Mesenchymal stem cell (in vitro differentiated cells and primary cell): ENCODE measurements at regions not wholly inside any gene's neighbourhood (a gene's known extent, or its start where the extent isn't known, plus 50 kb on each side); places are given as distances from the start of the nearest gene placed in this dataset.

Source experiments
- DNase-seq: peaks from one replicate; pipeline ENCODE4 v3.0.0-alpha.2; 2013
- H2AFZ ChIP-seq: one replicate; pipeline ENCODE4 v1.6.1; 2013; ENCODE audit warnings: low read depth, mild to moderate bottlenecking, control low read depth, inconsistent platforms, low read length, moderate library complexity
- H2AK5ac ChIP-seq: 2 replicates; pipeline ENCODE4 v1.6.1; 2013; ENCODE audit warnings: low read length, moderate library complexity, mild to moderate bottlenecking, inconsistent platforms; ENCODE audit not compliant: severe bottlenecking
- H2BK120ac ChIP-seq: one replicate; pipeline ENCODE4 v1.6.1; 2013; ENCODE audit warnings: low read depth, mild to moderate bottlenecking, inconsistent platforms, low read length, moderate library complexity
- H2BK12ac ChIP-seq, 2 experiments: one replicate each; pipeline ENCODE4 v1.6.1; 2013; ENCODE audit warnings: inconsistent platforms in 2 of 2, low read length in 2 of 2, mild to moderate bottlenecking in 2 of 2, moderate library complexity in 2 of 2, control low read depth in 1 of 2
- H2BK15ac ChIP-seq: one replicate; pipeline ENCODE4 v1.6.1; 2013; ENCODE audit warnings: mild to moderate bottlenecking, low read depth, inconsistent platforms; ENCODE audit not compliant: poor library complexity, severe bottlenecking
- H2BK5ac ChIP-seq: 2 replicates; pipeline ENCODE4 v1.6.1; 2013; ENCODE audit warnings: low read depth, mild to moderate bottlenecking, low read length, control low read depth, inconsistent platforms; ENCODE audit not compliant: poor library complexity, severe bottlenecking
- H3K14ac ChIP-seq, 2 experiments: one replicate each; pipeline ENCODE4 v1.6.1; 2013; ENCODE audit warnings: inconsistent platforms in 2 of 2, low read length in 2 of 2, control low read depth in 1 of 2, mild to moderate bottlenecking in 1 of 2, moderate library complexity in 1 of 2
- H3K18ac ChIP-seq, 2 experiments: one replicate each; pipeline ENCODE4 v1.6.1; 2013; ENCODE audit warnings: inconsistent platforms in 2 of 2, low read length in 2 of 2, control low read depth in 1 of 2, low read depth in 1 of 2, mild to moderate bottlenecking in 1 of 2
- H3K23ac ChIP-seq, 2 experiments: one replicate each; pipeline ENCODE4 v1.6.1; 2013; ENCODE audit warnings: inconsistent platforms in 2 of 2, low read length in 2 of 2, mild to moderate bottlenecking in 2 of 2, moderate library complexity in 2 of 2, control low read depth in 1 of 2
- H3K27ac ChIP-seq: 2 replicates; pipeline ENCODE4 v1.5.1; 2013; ENCODE audit warnings: mild to moderate bottlenecking, moderate library complexity, low read length, control low read depth, inconsistent platforms; ENCODE audit not compliant: poor library complexity, severe bottlenecking
- H3K27me3 ChIP-seq, 2 experiments: 2 replicates each; pipeline versions ENCODE4 v1.6.1 to v1.7.0; 2013; ENCODE audit warnings: low read length in 2 of 2, mild to moderate bottlenecking in 2 of 2, moderate library complexity in 2 of 2, control low read depth in 1 of 2, inconsistent platforms in 1 of 2; ENCODE audit not compliant: control insufficient read depth in 1 of 2, insufficient read depth in 1 of 2
- H3K36me3 ChIP-seq, 2 experiments: 2 replicates each; pipeline versions ENCODE4 v1.6.1 to v1.7.0; 2013; ENCODE audit warnings: low read length in 2 of 2, control low read depth in 1 of 2, inconsistent platforms in 1 of 2, low read depth in 1 of 2, mild to moderate bottlenecking in 1 of 2; ENCODE audit not compliant: insufficient read depth in 2 of 2, control insufficient read depth in 1 of 2
- H3K4ac ChIP-seq, 2 experiments: one replicate each; pipeline ENCODE4 v1.6.1; 2013; ENCODE audit warnings: inconsistent platforms in 2 of 2, low read length in 2 of 2, mild to moderate bottlenecking in 2 of 2, moderate library complexity in 2 of 2, control low read depth in 1 of 2, low read depth in 1 of 2
- H3K4me1 ChIP-seq: 2 replicates; pipeline ENCODE4 v1.6.1; 2013; ENCODE audit warnings: low read depth, low read length, control low read depth; ENCODE audit not compliant: control insufficient read depth, insufficient read depth
- H3K4me2 ChIP-seq: 2 replicates; pipeline ENCODE4 v1.6.1; 2013; ENCODE audit warnings: low read length, mild to moderate bottlenecking, inconsistent platforms; ENCODE audit not compliant: poor library complexity, severe bottlenecking
- H3K4me3 ChIP-seq, 2 experiments: 2 replicates each; pipeline versions ENCODE4 v1.5.1 to v1.7.0; 2013; ENCODE audit warnings: low read length in 2 of 2, mild to moderate bottlenecking in 2 of 2, control low read depth in 1 of 2, low read depth in 1 of 2; ENCODE audit not compliant: insufficient read depth in 1 of 2
- H3K79me1 ChIP-seq: replicated peaks from 2 replicates; pipeline ENCODE4 v1.6.1; 2013; ENCODE audit warnings: mild to moderate bottlenecking, control low read depth, low read length, inconsistent platforms; ENCODE audit not compliant: poor library complexity, severe bottlenecking
- H3K9ac ChIP-seq: 2 replicates; pipeline ENCODE4 v1.7.0; 2013; ENCODE audit warnings: mild to moderate bottlenecking, low read length, moderate library complexity
- H3K9me3 ChIP-seq: 2 replicates; pipeline ENCODE4 v1.7.0; 2013; ENCODE audit warnings: mild to moderate bottlenecking, low read length; ENCODE audit not compliant: control insufficient read depth
- H4K8ac ChIP-seq: one replicate; pipeline ENCODE4 v1.6.1; 2013; ENCODE audit warnings: inconsistent platforms, mild to moderate bottlenecking, low read length, moderate library complexity
- H4K91ac ChIP-seq: one replicate; pipeline ENCODE4 v1.6.1; 2013; ENCODE audit warnings: mild to moderate bottlenecking, low read length, inconsistent platforms
- WGBS: methylation state at CpG from one replicate; pipeline ENCODE4 v1.1.7; 2013; ENCODE audit warnings: mixed read lengths; 5-methylcytosine and 5-hydroxymethylcytosine counted together

DNA sequence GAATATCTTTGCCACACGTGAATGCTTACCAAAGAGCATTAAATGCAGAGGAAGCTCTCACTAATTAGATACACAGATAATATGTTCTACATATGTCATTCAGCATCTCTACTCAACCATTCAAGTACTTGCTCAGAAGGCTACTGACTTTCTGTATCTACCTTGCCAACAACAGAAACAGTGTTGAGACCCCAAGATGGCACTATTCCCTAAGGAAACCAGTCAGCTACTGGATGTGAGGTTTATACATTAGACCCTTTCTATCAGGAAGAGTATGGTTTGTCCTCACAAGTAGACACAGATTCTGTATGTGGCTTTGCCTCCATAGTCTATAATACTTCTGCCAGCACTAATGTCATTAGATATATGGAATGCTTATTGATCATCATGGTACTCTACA lies 443.9 kb upstream of the INTU start:
- Histone ChIP-seq H3K9ac (no peak overlapping the region), H3K27ac (no peak overlapping the region), H3K4me2 (no peak overlapping the region), H4K8ac (no peak overlapping the region), H4K91ac (no peak overlapping the region), H3K4me3 (no peak overlapping the region), H2BK120ac (no peak overlapping the region), H2BK5ac (no peak overlapping the region), H3K27me3 (no peaks in the 10 kb centered on the region), H2BK12ac (no peak overlapping the region), H3K36me3 (no peaks in the 10 kb centered on the region), H2AK5ac (no peak overlapping the region), H3K79me1 (no peaks in the 10 kb centered on the region), H3K18ac (no peak overlapping the region), H2AFZ (no peak overlapping the region), H3K23ac (no peak overlapping the region), H3K9me3 (peaks cover 6% of the 10 kb centered on the region), H2BK15ac (no peak overlapping the region), H3K4ac (no peak overlapping the region), H3K4me1 (no peaks in the 10 kb centered on the region), H3K14ac (no peak overlapping the region)
- peak; percentile 45 for DNase-seq
- WGBS: 89% methylated on average over 1 of the region's 1 CpG

DNA sequence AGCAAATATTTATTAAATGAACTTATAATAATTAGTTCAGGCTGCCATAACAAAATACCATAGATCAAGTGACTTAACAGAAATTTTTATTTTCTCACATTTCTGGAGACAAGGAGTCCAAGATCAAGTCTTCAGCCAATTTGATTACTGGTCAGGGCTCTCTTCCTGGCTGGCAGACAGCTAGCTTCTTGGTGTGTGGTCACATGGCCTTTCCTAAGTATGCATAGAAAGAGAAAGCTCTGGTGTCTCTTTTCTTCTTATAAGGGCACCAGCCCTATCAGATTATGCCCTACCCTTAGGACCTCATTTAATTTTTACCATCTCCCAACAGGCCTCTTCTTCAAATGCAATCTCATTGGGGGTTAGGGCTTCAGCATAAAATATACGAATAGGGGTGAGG lies 438.5 kb upstream of the INTU start:
- Histone ChIP-seq H3K4me2 (no peak overlapping the region), H2AK5ac (no peak overlapping the region), H3K14ac (no peak overlapping the region), H3K9me3 (peaks cover 3% of the 10 kb centered on the region), H2BK120ac (no peak overlapping the region), H2BK5ac (no peak overlapping the region), H2AFZ (no peak overlapping the region), H3K4ac (no peak overlapping the region), H2BK12ac (no peak overlapping the region), H3K27me3 (no peaks in the 10 kb centered on the region), H3K4me3 (no peak overlapping the region), H3K18ac (no peak overlapping the region), H4K91ac (no peak overlapping the region), H3K9ac (no peak overlapping the region), H3K79me1 (no peaks in the 10 kb centered on the region), H2BK15ac (no peak overlapping the region), H3K36me3 (no peaks in the 10 kb centered on the region), H4K8ac (no peak overlapping the region), H3K4me1 (no peaks in the 10 kb centered on the region), H3K27ac (no peak overlapping the region), H3K23ac (no peak overlapping the region)
- WGBS: no CpG with 5 or more reads among the region's 1 CpG
- peak; percentile 22 for DNase-seq

DNA sequence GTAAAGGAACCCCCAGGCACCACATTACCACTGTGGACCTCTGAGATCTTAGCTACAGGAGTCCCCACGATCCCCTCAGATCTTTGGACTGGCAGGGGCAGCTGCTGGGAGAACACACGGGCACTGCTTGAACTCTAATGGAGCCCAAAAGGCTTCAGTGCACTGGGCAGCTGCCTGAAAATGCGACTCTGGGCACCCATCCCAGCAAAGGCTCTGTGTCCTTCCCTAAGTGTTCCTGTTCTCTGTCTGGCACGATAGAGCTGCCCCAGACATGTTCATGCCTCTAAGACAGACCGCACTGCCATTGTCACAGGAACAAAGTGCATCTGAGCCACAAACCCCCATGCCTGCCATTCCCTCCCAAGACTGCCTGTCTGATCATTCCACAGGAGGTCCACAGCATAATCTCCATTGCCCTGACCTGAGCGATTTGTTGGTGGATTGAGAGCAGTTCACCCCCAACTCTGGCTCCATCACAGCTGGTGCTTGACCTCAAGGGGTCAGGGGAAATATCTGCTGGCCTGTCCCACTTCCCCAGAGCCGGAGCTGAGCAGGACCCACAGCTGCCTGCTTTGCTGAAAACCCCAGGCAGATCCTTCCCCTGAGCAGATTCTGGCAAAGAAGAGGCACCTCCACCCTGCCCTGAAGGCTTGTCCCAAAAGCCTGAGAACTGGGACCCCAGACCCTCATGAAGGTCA lies 436.0 kb upstream of the INTU start:
- DNase-seq: no peak
- H3K9me3 ChIP-seq: peaks cover 3% of the 10 kb centered on the region
- no peak overlapping the region for H2BK15ac ChIP-seq
- no peak overlapping the region for H3K27ac ChIP-seq
- no peak overlapping the region for H2BK120ac ChIP-seq
- peak overlapping the region; percentile 65 for H4K8ac ChIP-seq
- H2BK12ac ChIP-seq: peak overlapping the region in 1 of 2 experiments; percentile 15
- no peak overlapping the region for H2BK5ac ChIP-seq
- no peak overlapping the region for H3K14ac ChIP-seq
- 50% methylated on average over 7 of the region's 7 CpGs for WGBS
- H3K4me1 ChIP-seq: no peaks in the 10 kb centered on the region
- peak overlapping the region in 1 of 2 experiments; percentile 17 for H3K4ac ChIP-seq
- peak overlapping the region in 1 of 2 experiments; percentile 44 for H3K18ac ChIP-seq
- H2AK5ac ChIP-seq: no peak overlapping the region
- H3K9ac ChIP-seq: no peak overlapping the region
- H3K27me3 ChIP-seq: no peaks in the 10 kb centered on the region
- H3K23ac ChIP-seq: no peak overlapping the region
- H4K91ac ChIP-seq: peak overlapping the region; percentile 75
- no peaks in the 10 kb centered on the region for H3K79me1 ChIP-seq
- no peak overlapping the region for H3K4me2 ChIP-seq
- H3K36me3 ChIP-seq: no peaks in the 10 kb centered on the region
- H2AFZ ChIP-seq: no peak overlapping the region
- H3K4me3 ChIP-seq: no peak overlapping the region

DNA sequence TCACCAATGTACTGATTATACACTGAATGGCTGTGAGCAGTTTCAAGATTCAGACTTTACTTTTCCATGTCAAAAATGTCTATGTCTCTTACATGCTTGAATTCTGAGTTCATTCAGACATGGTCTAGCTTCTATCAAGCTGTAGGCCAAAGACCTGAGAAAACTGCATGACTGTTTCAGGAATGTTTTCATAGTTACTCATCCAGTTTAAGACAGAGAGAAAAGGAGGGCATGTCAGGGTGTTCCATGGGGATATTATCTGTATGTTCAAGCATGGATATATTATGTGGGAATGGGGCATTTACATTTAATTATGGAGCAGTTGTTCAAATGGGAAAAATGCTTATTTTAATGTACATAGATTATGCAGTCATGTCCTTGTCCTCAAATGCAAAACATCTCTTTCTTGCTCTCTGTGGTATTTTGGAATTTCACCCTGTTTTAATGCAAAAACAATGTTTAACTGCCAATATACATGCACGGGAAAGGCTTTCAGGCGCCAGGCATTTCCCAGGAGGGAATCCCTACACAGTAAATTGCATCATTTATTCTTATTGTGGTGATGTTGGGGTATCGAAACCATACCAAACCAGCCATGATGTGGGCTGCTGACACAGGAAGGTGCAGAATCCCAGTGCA lies 429.1 kb upstream of the INTU start:
- no peak overlapping the region for H3K23ac ChIP-seq
- no peak overlapping the region for H4K8ac ChIP-seq
- peak overlapping the region; percentile 25 for H3K27ac ChIP-seq
- no peaks in the 10 kb centered on the region for H3K27me3 ChIP-seq
- H2BK15ac ChIP-seq: no peak overlapping the region
- peaks cover 2% of the 10 kb centered on the region for H3K4me1 ChIP-seq
- H2BK120ac ChIP-seq: no peak overlapping the region
- H3K14ac ChIP-seq: no peak overlapping the region
- H2BK12ac ChIP-seq: no peak overlapping the region
- no peaks in the 10 kb centered on the region for H3K79me1 ChIP-seq
- no peak overlapping the region for H3K4me3 ChIP-seq
- H2AFZ ChIP-seq: no peak overlapping the region
- H2BK5ac ChIP-seq: no peak overlapping the region
- peak; percentile 49 for DNase-seq
- no peak overlapping the region for H3K18ac ChIP-seq
- WGBS: 80% methylated on average over 1 of the region's 3 CpGs
- peak overlapping the region; percentile 7 for H2AK5ac ChIP-seq
- peaks cover 3% of the 10 kb centered on the region for H3K9me3 ChIP-seq
- no peak overlapping the region for H4K91ac ChIP-seq
- H3K4ac ChIP-seq: no peak overlapping the region
- no peaks in the 10 kb centered on the region for H3K36me3 ChIP-seq
- H3K4me2 ChIP-seq: no peak overlapping the region
- no peak overlapping the region for H3K9ac ChIP-seq
